Subcutaneous abdominal adipose tissue (tissue), 5 donors: ENCODE measurements at regions not wholly inside any gene's neighbourhood (a gene's known extent, or its start where the extent isn't known, plus 50 kb on each side); places are given as distances from the start of the nearest gene placed in this dataset.
A peak's percentile ranks its signal among the peaks of the same experiment; 100 is the strongest.

ENCODE experiments used
- H3K27ac ChIP-seq: one replicate; pipeline ENCODE4 v1.7.0; 2013; ENCODE audit warnings: low read depth, mild to moderate bottlenecking, inconsistent platforms, low read length, moderate library complexity
- H3K27me3 ChIP-seq, 5 donors: one replicate each; pipeline ENCODE4 v1.7.0; 2013; ENCODE audit warnings: low read length in 5 of 5, inconsistent platforms in 1 of 5; ENCODE audit not compliant: control insufficient read depth in 5 of 5, insufficient read depth in 4 of 5
- H3K36me3 ChIP-seq, 5 donors: one replicate each; pipeline ENCODE4 v1.7.0; 2013; ENCODE audit warnings: low read length in 5 of 5; ENCODE audit not compliant: control insufficient read depth in 5 of 5, insufficient read depth in 5 of 5
- H3K4me1 ChIP-seq, 5 donors: one replicate each; pipeline ENCODE4 v1.7.0; 2013; ENCODE audit warnings: low read length in 5 of 5, mild to moderate bottlenecking in 3 of 5, moderate library complexity in 1 of 5; ENCODE audit not compliant: control insufficient read depth in 5 of 5, insufficient read depth in 5 of 5
- H3K4me3 ChIP-seq, 5 donors: one replicate each; pipeline ENCODE4 v1.7.0; 2013; ENCODE audit warnings: low read length in 5 of 5, low read depth in 1 of 5
- H3K9ac ChIP-seq, 5 donors: one replicate each; pipeline ENCODE4 v1.7.0; 2013; ENCODE audit warnings: low read length in 5 of 5, mild to moderate bottlenecking in 4 of 5, moderate library complexity in 3 of 5
- H3K9me3 ChIP-seq, 5 donors: one replicate each; pipeline ENCODE4 v1.7.0; 2013; ENCODE audit warnings: low read length in 5 of 5; ENCODE audit not compliant: control insufficient read depth in 5 of 5
- donor health status: healthy.
- donor health status: healthy.
- donor health status: healthy.
- donor health status: healthy.
- donor health status: healthy.

- H3K4me1 ChIP-seq: peaks cover 0 to 25% (median 8%) of the 10 kb centered on the region in 5 donors
- no peaks in the 10 kb centered on the region for H3K36me3 ChIP-seq
- no peak overlapping the region for H3K4me3 ChIP-seq
- peaks cover 0 to 3% (median 0%) of the 10 kb centered on the region in 5 donors for H3K27me3 ChIP-seq
- no peak overlapping the region for H3K27ac ChIP-seq
- no peaks in the 10 kb centered on the region for H3K9me3 ChIP-seq
- no peak overlapping the region for H3K9ac ChIP-seq
Observed at GRCh38 chr10:124288928-124289850, 129.5 kb downstream of the OAT start.

GRCh38 chr10:124288486-124288885, 130.2 kb downstream of the OAT start:
- H3K27ac ChIP-seq: no peak overlapping the region
- H3K4me1 ChIP-seq: peaks cover 0 to 25% (median 8%) of the 10 kb centered on the region in 5 donors
- H3K4me3 ChIP-seq: no peak overlapping the region
- no peak overlapping the region for H3K9ac ChIP-seq
- peaks cover 0 to 3% (median 0%) of the 10 kb centered on the region in 5 donors for H3K27me3 ChIP-seq
- no peaks in the 10 kb centered on the region for H3K36me3 ChIP-seq
- H3K9me3 ChIP-seq: no peaks in the 10 kb centered on the region

- no peaks in the 10 kb centered on the region for H3K9me3 ChIP-seq
- no peak overlapping the region for H3K9ac ChIP-seq
- peaks cover 0 to 3% (median 2%) of the 10 kb centered on the region in 5 donors for H3K27me3 ChIP-seq
- no peaks in the 10 kb centered on the region for H3K36me3 ChIP-seq
- peaks cover 0 to 25% (median 8%) of the 10 kb centered on the region in 5 donors for H3K4me1 ChIP-seq
- H3K27ac ChIP-seq: no peak overlapping the region
- no peak overlapping the region for H3K4me3 ChIP-seq
Observed at GRCh38 chr10:124287791-124288190, 130.9 kb downstream of the OAT start.

- Histone ChIP-seq H3K4me1 (peaks cover 0 to 25% (median 8%) of the 10 kb centered on the region in 5 donors), H3K36me3 (no peaks in the 10 kb centered on the region), H3K9me3 (no peaks in the 10 kb centered on the region), H3K27ac (no peak overlapping the region), H3K27me3 (peaks cover 0 to 6% (median 3%) of the 10 kb centered on the region in 5 donors), H3K9ac (no peak overlapping the region), H3K4me3 (no peak overlapping the region)
Observed at GRCh38 chr10:124287071-124287685, 131.5 kb downstream of the OAT start.

GRCh38 chr10:124286621-124287020, 132.1 kb downstream of the OAT start:
- H3K4me3 ChIP-seq: no peak overlapping the region
- peaks cover 0 to 6% (median 3%) of the 10 kb centered on the region in 5 donors for H3K27me3 ChIP-seq
- no peak overlapping the region for H3K27ac ChIP-seq
- H3K9ac ChIP-seq: no peak overlapping the region
- no peaks in the 10 kb centered on the region for H3K36me3 ChIP-seq
- no peaks in the 10 kb centered on the region for H3K9me3 ChIP-seq
- peaks cover 0 to 22% (median 8%) of the 10 kb centered on the region in 5 donors for H3K4me1 ChIP-seq

- no peak overlapping the region for H3K9ac ChIP-seq
- peak overlapping the region in 1 of 5 donors; percentile 17 for H3K4me3 ChIP-seq
- no peak overlapping the region for H3K27ac ChIP-seq
- peaks cover 0 to 6% (median 4%) of the 10 kb centered on the region in 5 donors for H3K27me3 ChIP-seq
- H3K9me3 ChIP-seq: no peaks in the 10 kb centered on the region
- H3K36me3 ChIP-seq: no peaks in the 10 kb centered on the region
- H3K4me1 ChIP-seq: peaks cover 0 to 19% (median 8%) of the 10 kb centered on the region in 5 donors
Observed at GRCh38 chr10:124285587-124286527, 132.9 kb downstream of the OAT start.

GRCh38 chr10:124283949-124284250, 134.8 kb downstream of the OAT start:
- no peak overlapping the region for H3K27ac ChIP-seq
- H3K9me3 ChIP-seq: peaks cover 0 to 6% (median 5%) of the 10 kb centered on the region in 5 donors
- H3K9ac ChIP-seq: no peak overlapping the region
- H3K27me3 ChIP-seq: peaks cover 0 to 8% (median 5%) of the 10 kb centered on the region in 5 donors
- H3K4me1 ChIP-seq: peaks cover 0 to 4% (median 0%) of the 10 kb centered on the region in 5 donors
- no peak overlapping the region for H3K4me3 ChIP-seq
- no peaks in the 10 kb centered on the region for H3K36me3 ChIP-seq

GRCh38 chr10:124283215-124283948, 135.3 kb downstream of the OAT start:
- Histone ChIP-seq H3K27ac (no peak overlapping the region), H3K9me3 (peaks cover 0 to 11% (median 8%) of the 10 kb centered on the region in 5 donors), H3K36me3 (no peaks in the 10 kb centered on the region), H3K9ac (no peak overlapping the region), H3K27me3 (peaks cover 0 to 8% (median 5%) of the 10 kb centered on the region in 5 donors), H3K4me1 (peaks cover 0 to 4% (median 0%) of the 10 kb centered on the region in 5 donors), H3K4me3 (no peak overlapping the region)

GRCh38 chr10:124282326-124282725, 136.4 kb downstream of the OAT start:
- no peak overlapping the region for H3K9ac ChIP-seq
- peaks cover 0 to 4% (median 0%) of the 10 kb centered on the region in 5 donors for H3K4me1 ChIP-seq
- peaks cover 0 to 8% (median 5%) of the 10 kb centered on the region in 5 donors for H3K27me3 ChIP-seq
- H3K9me3 ChIP-seq: peaks cover 0 to 15% (median 10%) of the 10 kb centered on the region in 5 donors
- H3K27ac ChIP-seq: no peak overlapping the region
- no peak overlapping the region for H3K4me3 ChIP-seq
- H3K36me3 ChIP-seq: no peaks in the 10 kb centered on the region
